IMR-90 (cell line): ENCODE measurements at regions not wholly inside any gene's neighbourhood (a gene's known extent, or its start where the extent isn't known, plus 50 kb on each side); places are given as distances from the start of the nearest gene placed in this dataset.

Experiments
- ATAC-seq: fragments of 200-7000 bp; cut with Tn5 transposase; 2 replicates; pipeline ENCODE4 v1.9.1; 2020; ENCODE audit warnings: low read depth, mild to moderate bottlenecking, moderate library complexity
- BruUV-seq: library from RNA; stranded (reverse); fragments of 400-500 nt; replicated peaks from 2 replicates; lab custom pipeline; 2021; lab: Mats Ljungman, UMichigan
- CTCF ChIA-PET: fragments of 300-600 bp; formaldehyde crosslinking; extraction: SDS; loops from one replicate; lab custom pipeline; 2021; ENCODE audit warnings: antibody characterized with exemption; lab: Yijun Ruan, JAX
- POLR2A ChIA-PET: fragments of 300-600 bp; sonication (Branson Sonifier 250); formaldehyde crosslinking; loops from one replicate; lab custom pipeline; 2022; ENCODE audit warnings: antibody characterized with exemption; ENCODE audit not compliant: unreplicated experiment; lab: Charles Lee
- DNase-seq: peaks from one replicate; pipeline ENCODE4 v3.0.0; 2013
- H2AFZ ChIP-seq: replicated peaks from 2 replicates; pipeline ENCODE3; 2013; ENCODE audit warnings: low read length, mild to moderate bottlenecking; ENCODE audit not compliant: poor library complexity
- H2AK5ac ChIP-seq: 2 replicates; pipeline ENCODE4 v1.6.1; 2013; ENCODE audit warnings: low read depth, low read length, inconsistent platforms
- H2AK9ac ChIP-seq: replicated peaks from 2 replicates; pipeline ENCODE3; 2013; ENCODE audit warnings: mild to moderate bottlenecking, low read depth, low read length, moderate library complexity; ENCODE audit not compliant: poor library complexity
- H2BK120ac ChIP-seq: 2 replicates; pipeline ENCODE4 v1.6.1; 2013; ENCODE audit warnings: low read depth, low read length, inconsistent platforms
- H2BK15ac ChIP-seq: 3 replicates; pipeline ENCODE4 v1.6.1; 2013; ENCODE audit warnings: low read depth, low read length, inconsistent platforms
- H2BK20ac ChIP-seq: 2 replicates; pipeline ENCODE4 v1.6.1; 2013; ENCODE audit warnings: low read depth, mild to moderate bottlenecking, inconsistent platforms, low read length, moderate library complexity
- H2BK5ac ChIP-seq: 2 replicates; pipeline ENCODE4 v1.6.1; 2013; ENCODE audit warnings: mild to moderate bottlenecking, low read depth, low read length, inconsistent platforms; ENCODE audit not compliant: poor library complexity, severe bottlenecking
- H3K14ac ChIP-seq: replicated peaks from 2 replicates; pipeline ENCODE4 v1.6.1; 2013; ENCODE audit warnings: low read depth, low read length, inconsistent platforms
- H3K18ac ChIP-seq: 2 replicates; pipeline ENCODE4 v1.6.1; 2013; ENCODE audit warnings: low read depth, low read length, control low read depth
- H3K23ac ChIP-seq: 2 replicates; pipeline ENCODE4 v1.6.1; 2013; ENCODE audit warnings: low read depth, low read length, inconsistent platforms
- H3K27ac ChIP-seq: 2 replicates; pipeline ENCODE4 v1.5.1; 2013; ENCODE audit warnings: mild to moderate bottlenecking, control low read depth, low read length; ENCODE audit not compliant: insufficient read depth
- H3K27me3 ChIP-seq: 2 replicates; pipeline ENCODE4 v1.6.1; 2013; ENCODE audit warnings: low read length; ENCODE audit not compliant: control insufficient read depth, insufficient read depth
- H3K36me3 ChIP-seq: 2 replicates; pipeline ENCODE4 v1.6.1; 2013; ENCODE audit warnings: low read length, mixed read lengths; ENCODE audit not compliant: control insufficient read depth, insufficient read depth
- H3K4ac ChIP-seq: 2 replicates; pipeline ENCODE4 v1.6.1; 2013; ENCODE audit warnings: low read depth, low read length, inconsistent platforms
- H3K4me1 ChIP-seq: 2 replicates; pipeline ENCODE4 v1.6.1; 2013; ENCODE audit warnings: low read length, mixed read lengths; ENCODE audit not compliant: control insufficient read depth, insufficient read depth
- H3K4me2 ChIP-seq: 2 replicates; pipeline ENCODE4 v1.6.1; 2013; ENCODE audit warnings: low read depth, mild to moderate bottlenecking, control low read depth, low read length, moderate library complexity
- H3K4me3 ChIP-seq: 2 replicates; pipeline ENCODE4 v1.5.1; 2013; ENCODE audit warnings: low read depth, mild to moderate bottlenecking, control low read depth, low read length, moderate library complexity; ENCODE audit not compliant: insufficient read depth
- H3K56ac ChIP-seq: 2 replicates; pipeline ENCODE4 v1.6.1; 2013; ENCODE audit warnings: low read length, inconsistent platforms; ENCODE audit not compliant: insufficient read depth; ENCODE audit errors: extremely low read depth
- H3K79me1 ChIP-seq, 2 experiments: 2 replicates each; pipeline ENCODE4 v1.6.1; 2013; ENCODE audit warnings: low read length in 2 of 2, inconsistent platforms in 1 of 2, low read depth in 1 of 2
- H3K9ac ChIP-seq: 2 replicates; pipeline ENCODE4 v1.6.1; 2013; ENCODE audit warnings: low read depth, low read length, control low read depth
- H3K9me1 ChIP-seq: 2 replicates; pipeline ENCODE4 v1.6.1; 2013; ENCODE audit warnings: low read length, inconsistent platforms; ENCODE audit not compliant: insufficient read depth
- H3K9me3 ChIP-seq: 2 replicates; pipeline ENCODE4 v1.6.1; 2013; ENCODE audit warnings: low read length; ENCODE audit not compliant: control insufficient read depth, insufficient read depth
- H4K20me1 ChIP-seq: 2 replicates; pipeline ENCODE4 v1.6.1; 2013; ENCODE audit warnings: low read length, inconsistent platforms; ENCODE audit not compliant: insufficient read depth
- H4K5ac ChIP-seq: 2 replicates; pipeline ENCODE4 v1.6.1; 2013; ENCODE audit warnings: mild to moderate bottlenecking, low read depth, low read length, control low read depth
- H4K8ac ChIP-seq, 2 experiments: 2 replicates each; pipeline ENCODE4 v1.6.1; 2013; ENCODE audit warnings: low read depth in 2 of 2, low read length in 2 of 2, control low read depth in 1 of 2, inconsistent platforms in 1 of 2
- H4K91ac ChIP-seq: 2 replicates; pipeline ENCODE4 v1.6.1; 2013; ENCODE audit warnings: low read depth, low read length, inconsistent platforms; ENCODE audit not compliant: insufficient read depth
- BHLHE40 ChIP-seq: fragments of 150-350 bp; IDR thresholded peaks from 2 replicates; pipeline ENCODE4 v1.6.1; 2016; ENCODE audit warnings: mild to moderate bottlenecking, low read depth, low read length
- CEBPB ChIP-seq: IDR thresholded peaks from 2 replicates; pipeline ENCODE4 v1.6.1; 2012; ENCODE audit warnings: low read depth, low read length, improper control_type of control experiment
- CHD1 ChIP-seq: IDR thresholded peaks from 2 replicates; pipeline ENCODE4 v1.6.1; 2012; ENCODE audit warnings: low read depth, low read length, improper control_type of control experiment
- FOS ChIP-seq: fragments of 150-350 bp; IDR thresholded peaks from 2 replicates; pipeline ENCODE4 v1.6.1; 2016; ENCODE audit warnings: low read depth, low read length
- MAZ ChIP-seq: IDR thresholded peaks from 2 replicates; pipeline ENCODE4 v1.6.1; 2012; ENCODE audit warnings: low read depth, mild to moderate bottlenecking, low read length, improper control_type of control experiment, moderate library complexity, borderline replicate concordance
- MXI1 ChIP-seq: IDR thresholded peaks from 2 replicates; pipeline ENCODE4 v1.6.1; 2012; ENCODE audit warnings: low read depth, mild to moderate bottlenecking, low read length, moderate library complexity, borderline replicate concordance
- POLR2A ChIP-seq: IDR thresholded peaks from 2 replicates; pipeline ENCODE4 v1.6.1; 2012; ENCODE audit warnings: mild to moderate bottlenecking, low read depth, low read length
- RFX5 ChIP-seq: IDR thresholded peaks from 2 replicates; pipeline ENCODE4 v1.8.0; 2012; ENCODE audit warnings: low read depth, mild to moderate bottlenecking, low read length, moderate library complexity
- SMC3 ChIP-seq: fragments of 150-350 bp; IDR thresholded peaks from 2 replicates; pipeline ENCODE4 v1.6.1; 2016; ENCODE audit warnings: low read depth, mild to moderate bottlenecking, antibody characterized with exemption, low read length, moderate library complexity
- WGBS, 2 experiments: methylation state at CpG; one replicate each; pipeline versions ENCODE4 v1.1.5 to v1.1.7; 2013; ENCODE audit warnings: missing lambda C conversion rate in 2 of 2; ENCODE audit not compliant: insufficient read length in 1 of 2; ENCODE audit errors: extremely low coverage in 2 of 2; 5-methylcytosine and 5-hydroxymethylcytosine counted together
- dilution Hi-C: fragments of 300-500 bp; cut with HindIII; formaldehyde crosslinking; loops from one replicate; pipeline ENCODE4 v1.14.3; 2018; ENCODE audit warnings: low sequenced_read_pairs; ENCODE audit not compliant: unreplicated experiment
- in situ Hi-C: fragments of 300-500 bp; cut with MboI; formaldehyde crosslinking; loops from 3 replicates; pipeline ENCODE4 v1.14.3; 2019; ENCODE audit warnings: low sequenced_read_pairs, inconsistent platforms, mixed read lengths
- intact Hi-C: fragments of 100-400 bp; cut with micrococcal nuclease; formaldehyde crosslinking; loops from 2 replicates; pipeline ENCODE4 v1.10.0; 2022
- TF ChIP-seq, protein P1 (sequence below): fragments of 150-350 bp; IDR thresholded peaks from 2 replicates; pipeline ENCODE4 v1.6.1; 2017; ENCODE audit warnings: mild to moderate bottlenecking, antibody characterized with exemption, low read length, low read depth
- TF ChIP-seq, protein P2 (sequence below): fragments of 150-350 bp; IDR thresholded peaks from 2 replicates; pipeline ENCODE4 v1.6.1; 2016; ENCODE audit warnings: low read depth, mild to moderate bottlenecking, low read length, moderate library complexity, borderline replicate concordance
- TF ChIP-seq, protein P3 (sequence below): conservative IDR thresholded peaks from 2 replicates; pipeline ENCODE4 v1.5.1; 2012; ENCODE audit warnings: mild to moderate bottlenecking, low read depth, low read length, improper control_type of control experiment

DNA sequence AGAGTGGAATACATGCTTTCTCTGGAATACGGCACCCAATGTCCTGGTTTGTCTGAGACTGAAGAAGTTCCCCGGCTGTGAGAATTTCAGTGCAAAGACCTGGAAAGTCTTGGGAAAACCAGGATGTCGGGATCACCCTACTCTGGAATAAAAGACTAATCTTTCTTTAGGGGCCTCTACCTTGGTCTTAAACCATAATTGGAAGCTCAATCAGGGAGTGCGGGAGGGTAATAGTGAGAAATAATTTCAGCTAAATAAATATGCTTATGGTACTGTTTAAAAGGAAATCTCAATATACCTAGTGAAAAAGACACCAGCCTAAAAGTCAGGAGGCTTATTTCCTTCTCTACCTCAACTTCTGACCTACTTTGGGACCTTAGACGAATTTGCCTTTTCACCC lies 236.1 kb upstream of the GLI3 start:
- no peak overlapping the region for H2BK15ac ChIP-seq
- H3K23ac ChIP-seq, result no peak overlapping the region
- H2BK120ac ChIP-seq, result no peak overlapping the region
- no peak overlapping the region for H3K4me2 ChIP-seq
- no peak overlapping the region for H3K56ac ChIP-seq
- H3K79me1 ChIP-seq, result no peaks in the 10 kb centered on the region
- H4K5ac ChIP-seq, result no peak overlapping the region
- H3K9me1 ChIP-seq, result no peaks in the 10 kb centered on the region
- no peak for DNase-seq
- no peak overlapping the region for H2AK5ac ChIP-seq
- H2BK20ac ChIP-seq, result no peak overlapping the region
- no peak overlapping the region for H2AFZ ChIP-seq
- no peak overlapping the region for H2BK5ac ChIP-seq
- H3K9me3 ChIP-seq, result no peaks in the 10 kb centered on the region
- dilution Hi-C loops, result no loop called here
- H3K4ac ChIP-seq, result no peak overlapping the region
- POLR2A ChIA-PET, result interaction anchor here (0.9 kb wide), 1 partner anchor 15 kb away, joined by 3 read pairs; no protein-coding TSS in a partner anchor
- H3K4me1 ChIP-seq, result no peaks in the 10 kb centered on the region
- WGBS, 2 experiments, result no CpG with 5 or more reads among the region's 5 CpGs
- H4K20me1 ChIP-seq, result no peaks in the 10 kb centered on the region
- no peak overlapping the region for H3K4me3 ChIP-seq
- no peak overlapping the region for H4K91ac ChIP-seq
- CTCF ChIA-PET, result no interaction called here
- no peak for TF ChIP-seq SMC3
- no peak for TF ChIP-seq BHLHE40
- no peak for TF ChIP-seq CEBPB
- TF ChIP-seq, protein P1, sequence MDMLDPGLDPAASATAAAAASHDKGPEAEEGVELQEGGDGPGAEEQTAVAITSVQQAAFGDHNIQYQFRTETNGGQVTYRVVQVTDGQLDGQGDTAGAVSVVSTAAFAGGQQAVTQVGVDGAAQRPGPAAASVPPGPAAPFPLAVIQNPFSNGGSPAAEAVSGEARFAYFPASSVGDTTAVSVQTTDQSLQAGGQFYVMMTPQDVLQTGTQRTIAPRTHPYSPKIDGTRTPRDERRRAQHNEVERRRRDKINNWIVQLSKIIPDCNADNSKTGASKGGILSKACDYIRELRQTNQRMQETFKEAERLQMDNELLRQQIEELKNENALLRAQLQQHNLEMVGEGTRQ, result no peak
- TF ChIP-seq, protein P2, sequence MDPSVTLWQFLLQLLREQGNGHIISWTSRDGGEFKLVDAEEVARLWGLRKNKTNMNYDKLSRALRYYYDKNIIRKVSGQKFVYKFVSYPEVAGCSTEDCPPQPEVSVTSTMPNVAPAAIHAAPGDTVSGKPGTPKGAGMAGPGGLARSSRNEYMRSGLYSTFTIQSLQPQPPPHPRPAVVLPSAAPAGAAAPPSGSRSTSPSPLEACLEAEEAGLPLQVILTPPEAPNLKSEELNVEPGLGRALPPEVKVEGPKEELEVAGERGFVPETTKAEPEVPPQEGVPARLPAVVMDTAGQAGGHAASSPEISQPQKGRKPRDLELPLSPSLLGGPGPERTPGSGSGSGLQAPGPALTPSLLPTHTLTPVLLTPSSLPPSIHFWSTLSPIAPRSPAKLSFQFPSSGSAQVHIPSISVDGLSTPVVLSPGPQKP, result no peak
- no peak for TF ChIP-seq POLR2A
- TF ChIP-seq MXI1, result no peak
- TF ChIP-seq RFX5, result no peak
- no peak for TF ChIP-seq FOS
- no peak for TF ChIP-seq MAZ
- TF ChIP-seq, protein P3, sequence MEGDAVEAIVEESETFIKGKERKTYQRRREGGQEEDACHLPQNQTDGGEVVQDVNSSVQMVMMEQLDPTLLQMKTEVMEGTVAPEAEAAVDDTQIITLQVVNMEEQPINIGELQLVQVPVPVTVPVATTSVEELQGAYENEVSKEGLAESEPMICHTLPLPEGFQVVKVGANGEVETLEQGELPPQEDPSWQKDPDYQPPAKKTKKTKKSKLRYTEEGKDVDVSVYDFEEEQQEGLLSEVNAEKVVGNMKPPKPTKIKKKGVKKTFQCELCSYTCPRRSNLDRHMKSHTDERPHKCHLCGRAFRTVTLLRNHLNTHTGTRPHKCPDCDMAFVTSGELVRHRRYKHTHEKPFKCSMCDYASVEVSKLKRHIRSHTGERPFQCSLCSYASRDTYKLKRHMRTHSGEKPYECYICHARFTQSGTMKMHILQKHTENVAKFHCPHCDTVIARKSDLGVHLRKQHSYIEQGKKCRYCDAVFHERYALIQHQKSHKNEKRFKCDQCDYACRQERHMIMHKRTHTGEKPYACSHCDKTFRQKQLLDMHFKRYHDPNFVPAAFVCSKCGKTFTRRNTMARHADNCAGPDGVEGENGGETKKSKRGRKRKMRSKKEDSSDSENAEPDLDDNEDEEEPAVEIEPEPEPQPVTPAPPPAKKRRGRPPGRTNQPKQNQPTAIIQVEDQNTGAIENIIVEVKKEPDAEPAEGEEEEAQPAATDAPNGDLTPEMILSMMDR, result no peak
- TF ChIP-seq CHD1, result no peak
- no peaks in the 10 kb centered on the region for H3K36me3 ChIP-seq
- no peak overlapping the region for H4K8ac ChIP-seq
- no peak overlapping the region for H3K18ac ChIP-seq
- H3K14ac ChIP-seq, result no peak overlapping the region
- no peak overlapping the region for H3K27ac ChIP-seq
- intact Hi-C loops, result no loop called here
- no TSS peak for BruUV-seq
- H3K27me3 ChIP-seq, result peaks cover 2% of the 10 kb centered on the region
- no peak for ATAC-seq
- H2AK9ac ChIP-seq, result no peak overlapping the region
- in situ Hi-C loops, result no loop called here
- H3K9ac ChIP-seq, result no peak overlapping the region
